T follicular helper cell (primary cell): ENCODE measurements at regions not wholly inside any gene's neighbourhood (a gene's known extent, or its start where the extent isn't known, plus 50 kb on each side); places are given as distances from the start of the nearest gene placed in this dataset.
"Not testable (repeated sequence)": the region's sequence is repeated elsewhere in the genome, so short reads cannot be mapped to it uniquely, and the experiment has no call there.

Experiments used
- DNase-seq: peaks from one replicate; pipeline ENCODE4 v3.0.0-alpha.2; 2020; ENCODE audit warnings: low read depth

DNA sequence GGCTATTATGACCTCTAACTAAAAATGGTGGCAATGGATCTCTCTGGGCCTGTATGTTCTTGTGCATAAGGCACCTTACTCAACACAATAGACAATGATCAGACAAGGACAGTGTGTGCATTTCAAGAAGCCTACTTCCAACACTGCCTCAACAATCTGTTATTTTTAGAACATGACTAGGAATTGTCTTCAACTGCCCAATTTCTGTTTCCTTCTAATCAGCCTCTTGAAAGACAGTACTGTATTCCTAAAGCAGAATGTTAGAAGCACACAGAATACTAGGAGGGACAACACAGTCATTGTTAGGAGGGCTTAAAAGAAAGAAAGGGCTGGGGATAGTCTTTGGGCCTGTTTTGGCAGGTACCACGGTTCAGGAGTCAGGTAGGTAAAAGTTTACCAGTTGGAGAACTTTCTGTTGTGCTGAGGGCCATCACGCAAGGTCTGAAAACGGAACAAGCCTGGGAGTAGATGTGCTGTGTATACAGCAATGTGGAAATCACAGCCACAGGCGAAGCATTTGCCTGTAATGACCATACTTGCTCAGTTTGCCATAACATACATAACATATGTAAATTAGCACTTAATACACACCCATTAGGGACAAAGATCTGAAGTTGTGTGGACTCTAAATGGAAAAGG, 100.8 kb upstream of the ATXN3L start:
- DNase-seq: no peak

- DNase-seq: no peak
These were observed 100.1 kb upstream of the ATXN3L start for GRCh38 chrX:13419918-13420317.

DNA sequence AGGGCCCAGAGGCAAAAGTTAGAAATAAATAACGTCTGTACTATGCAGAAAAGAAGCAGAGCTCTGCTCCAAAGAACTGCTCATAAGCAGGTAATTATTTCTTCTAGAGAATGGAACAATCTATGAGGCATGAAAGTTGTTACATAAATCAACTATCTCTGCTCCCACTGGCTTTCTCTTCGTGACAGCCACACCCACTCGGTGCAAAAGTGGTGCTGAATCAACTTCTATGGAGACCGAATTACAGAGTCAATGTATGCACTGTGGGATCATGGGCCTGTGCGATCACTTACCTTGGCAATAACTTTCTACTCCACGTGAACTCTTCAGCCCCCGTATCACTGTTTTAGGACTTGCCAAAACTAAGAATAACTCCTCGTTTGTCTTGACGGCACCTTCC, 99.4 kb upstream of the ATXN3L start:
- no peak for DNase-seq

DNA sequence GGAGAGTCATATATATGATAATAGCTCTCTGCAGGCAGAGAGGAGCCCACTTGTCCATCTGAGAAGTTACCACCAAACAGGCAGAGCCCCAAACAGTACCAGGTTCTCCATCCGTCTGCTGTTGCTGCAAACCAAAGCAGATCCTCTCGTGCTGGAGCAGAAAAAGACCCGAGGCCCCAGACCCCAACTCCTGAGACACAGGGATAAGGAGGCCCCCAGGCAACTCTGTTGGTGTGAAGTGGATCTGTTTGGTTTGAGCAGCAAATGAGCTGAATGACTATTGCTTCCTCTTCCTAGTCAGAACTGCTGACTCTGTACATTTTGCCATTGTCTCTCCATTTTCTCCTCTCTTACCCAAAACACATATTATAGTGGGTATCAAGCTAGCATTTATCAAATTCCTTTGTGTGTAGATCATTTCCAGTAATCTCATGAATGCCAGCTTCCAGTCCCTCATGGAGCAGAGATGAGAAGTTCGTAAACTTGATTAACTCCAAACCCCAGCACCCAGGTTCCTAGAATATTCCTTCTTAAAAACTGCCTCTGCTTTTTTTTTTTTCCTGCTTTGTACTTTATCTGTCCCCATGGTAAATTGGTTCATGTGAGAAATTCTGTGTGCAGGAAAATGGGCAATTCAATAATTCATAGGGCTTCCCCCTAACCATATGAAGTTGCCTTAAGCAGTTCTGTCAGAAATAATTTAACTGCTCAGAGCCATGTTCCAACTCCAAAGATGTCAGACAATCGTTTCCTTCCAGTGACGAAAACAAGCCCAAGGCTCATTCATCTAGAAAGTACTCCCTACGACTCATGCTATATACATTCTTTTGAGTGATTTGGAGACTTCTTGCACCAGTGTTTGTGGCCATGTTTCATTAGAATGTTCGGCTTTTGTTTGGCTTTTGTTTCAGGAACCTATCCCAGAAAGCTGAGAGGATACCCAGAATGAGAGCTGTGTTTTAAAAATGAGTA, 98.6 kb upstream of the ATXN3L start:
- no peak for DNase-seq

GRCh38 chrX:13415509-13415908, 95.7 kb upstream of the ATXN3L start:
- no peak for DNase-seq

- no peak for DNase-seq
These were observed 94.3 kb upstream of the ATXN3L start for GRCh38 chrX:13414006-13414647.

DNA sequence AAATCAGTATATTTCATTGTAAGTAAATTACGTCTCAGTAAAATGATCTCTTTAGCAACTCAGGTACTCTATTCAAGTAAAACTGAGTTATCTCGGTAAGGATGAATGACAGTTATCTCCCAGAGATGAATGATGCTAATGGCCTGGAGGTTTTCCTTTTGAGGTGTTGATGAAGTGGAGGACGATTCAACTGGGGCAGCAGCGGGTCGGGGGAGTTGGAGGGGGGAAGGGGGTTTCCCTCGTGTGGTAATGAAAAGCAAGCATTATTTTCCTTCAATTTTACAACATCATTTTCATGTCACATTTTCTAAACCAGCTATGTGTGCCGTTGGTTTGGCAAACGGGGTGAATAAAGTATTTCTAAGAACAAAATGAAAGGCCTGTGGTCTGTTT, 92.4 kb upstream of the ATXN3L start:
- no peak for DNase-seq

GRCh38 chrX:13411496-13412207, 91.8 kb upstream of the ATXN3L start:
- no peak for DNase-seq

DNA sequence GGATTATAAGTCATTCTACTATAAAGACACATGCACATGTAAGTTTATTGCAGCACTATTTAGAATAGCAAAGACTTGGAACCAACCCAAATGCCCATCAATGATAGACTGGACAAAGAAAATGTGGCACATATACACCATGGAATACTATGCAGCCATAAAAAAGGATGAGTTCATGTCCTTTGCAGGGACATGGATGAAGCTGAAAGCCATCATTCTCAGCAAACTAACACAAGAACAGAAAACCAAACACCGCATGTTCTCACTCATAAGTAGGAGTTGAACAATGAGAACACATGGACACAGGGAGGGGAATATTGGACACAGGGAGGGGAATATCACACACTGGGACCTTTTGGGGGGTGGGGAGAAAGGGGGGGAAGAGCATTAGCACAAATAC, 88.7 kb upstream of the ATXN3L start:
- DNase-seq: not testable (repeated sequence)

DNA sequence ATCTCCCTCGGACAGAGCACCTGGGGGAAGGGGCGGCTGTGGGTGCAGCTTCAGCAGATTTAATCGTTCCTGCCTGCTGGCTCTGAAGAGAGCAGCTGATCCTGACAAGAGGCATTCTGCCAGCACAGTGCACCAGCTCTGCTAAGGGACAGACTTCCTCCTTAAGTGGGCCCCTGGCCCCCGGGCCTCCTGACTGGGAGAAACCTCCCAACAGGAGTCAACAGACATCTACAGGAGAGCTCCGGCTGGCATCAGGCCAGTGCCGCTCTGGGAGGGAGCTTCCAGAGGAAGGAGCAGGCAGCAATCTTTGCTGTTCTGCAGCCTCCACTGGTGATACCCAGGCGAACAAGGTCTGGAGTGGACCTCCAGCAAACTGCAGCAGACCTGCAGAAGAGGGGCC, 84.9 kb upstream of the ATXN3L start:
- not testable (repeated sequence) for DNase-seq

- no peak for DNase-seq
These were observed 84.5 kb upstream of the ATXN3L start for GRCh38 chrX:13404364-13404763.

DNA sequence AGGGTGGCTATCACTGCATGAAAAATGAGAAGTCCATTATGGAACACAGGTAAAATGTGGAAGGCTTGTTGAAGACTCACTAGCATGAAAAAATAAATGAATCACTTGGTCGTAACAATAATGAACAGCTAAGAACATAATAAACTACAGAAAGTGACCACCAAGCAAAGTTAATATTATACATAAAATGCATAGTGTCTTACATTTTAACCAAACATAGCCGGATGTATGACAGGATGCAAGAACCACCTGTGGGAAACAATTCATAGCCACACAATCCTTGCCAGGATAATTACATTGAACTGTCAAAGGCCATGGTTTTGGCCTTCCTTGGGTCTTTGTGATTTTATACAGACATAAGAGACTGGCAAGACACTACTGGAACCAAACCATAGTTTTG, 81.9 kb upstream of the ATXN3L start:
- DNase-seq: no peak

DNA sequence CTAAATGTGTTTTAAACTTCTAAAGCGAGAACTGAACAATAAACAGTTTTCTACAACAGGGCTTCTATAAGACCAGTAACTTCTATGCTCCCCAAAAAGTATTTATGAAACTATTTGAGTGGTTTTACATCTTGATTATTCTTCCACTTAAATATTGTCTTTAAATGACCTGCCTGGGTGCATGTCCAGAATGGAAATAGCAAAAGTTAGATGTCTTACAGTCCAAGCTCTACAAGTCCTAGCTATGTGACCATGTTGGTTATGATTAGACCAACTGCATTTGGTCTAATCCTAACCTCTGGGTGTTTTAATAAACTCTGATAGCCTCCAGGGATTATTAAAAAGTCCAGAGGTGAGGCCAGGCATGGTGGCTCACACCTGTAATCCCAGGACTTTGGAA, 79.0 kb upstream of the ATXN3L start:
- DNase-seq: no peak

DNA sequence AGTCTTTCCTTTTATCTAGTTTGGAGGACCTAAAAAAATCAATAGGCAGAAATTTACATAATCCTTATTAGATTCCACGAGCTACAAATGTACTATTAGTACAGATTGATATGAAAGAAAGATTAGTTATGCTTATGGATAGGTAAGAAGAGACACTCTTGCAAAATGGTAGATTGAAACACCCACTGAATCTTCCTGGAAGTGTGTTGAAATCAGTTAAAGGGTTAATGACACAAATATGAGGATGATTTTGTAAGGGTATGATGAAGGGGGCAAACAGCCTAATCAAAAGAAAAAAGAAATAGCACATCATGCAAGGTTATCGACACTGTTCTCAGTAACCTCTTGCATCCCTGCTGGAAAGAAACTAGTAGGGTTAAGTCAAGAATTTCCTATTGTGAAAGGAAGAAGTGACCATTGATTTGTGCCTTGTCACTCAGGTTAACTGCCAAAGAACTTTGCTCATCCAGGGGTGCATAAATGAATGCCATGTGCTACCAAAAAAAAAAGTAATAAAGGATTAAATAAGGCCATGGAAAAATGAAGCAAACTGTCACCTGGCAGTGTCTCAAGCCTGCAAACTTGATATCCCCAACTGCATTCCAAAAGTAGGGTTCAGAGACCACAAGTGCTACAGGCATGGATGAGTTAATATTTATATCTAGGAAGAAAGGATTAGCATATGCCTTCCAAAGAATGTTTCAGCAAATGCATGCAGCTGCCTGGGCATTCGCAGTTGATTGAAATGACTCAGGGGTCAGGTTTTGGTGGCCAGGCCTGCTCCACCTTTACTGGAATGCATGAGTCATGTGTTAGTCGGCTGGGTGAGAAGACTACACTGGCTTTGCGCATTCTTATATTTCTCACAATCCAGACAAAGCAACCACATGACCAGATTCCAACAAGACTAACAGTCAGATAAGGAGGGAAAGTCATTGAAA, 78.3 kb upstream of the ATXN3L start:
- no peak for DNase-seq

DNA sequence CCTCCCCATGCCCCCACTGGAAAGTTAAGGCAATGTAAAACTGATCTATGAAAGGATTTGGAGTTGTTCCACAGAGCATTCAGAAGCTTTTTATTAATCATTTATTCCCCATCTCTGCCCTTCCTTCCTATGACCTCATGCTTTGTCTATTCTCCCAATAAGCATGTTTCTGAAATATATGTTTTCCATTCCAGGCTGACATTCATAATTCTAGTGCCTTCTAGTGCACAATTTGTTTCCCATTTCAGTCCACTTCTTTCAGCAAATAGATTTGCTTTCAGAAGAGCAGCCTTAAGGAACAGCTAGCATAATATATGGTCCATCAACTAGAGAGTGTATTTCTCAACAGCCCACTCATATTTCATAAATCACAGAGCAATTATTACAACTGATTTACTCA, 77.1 kb upstream of the ATXN3L start:
- DNase-seq: no peak

- DNase-seq: no peak
These were observed 69.6 kb upstream of the ATXN3L start for GRCh38 chrX:13389501-13389900.

DNA sequence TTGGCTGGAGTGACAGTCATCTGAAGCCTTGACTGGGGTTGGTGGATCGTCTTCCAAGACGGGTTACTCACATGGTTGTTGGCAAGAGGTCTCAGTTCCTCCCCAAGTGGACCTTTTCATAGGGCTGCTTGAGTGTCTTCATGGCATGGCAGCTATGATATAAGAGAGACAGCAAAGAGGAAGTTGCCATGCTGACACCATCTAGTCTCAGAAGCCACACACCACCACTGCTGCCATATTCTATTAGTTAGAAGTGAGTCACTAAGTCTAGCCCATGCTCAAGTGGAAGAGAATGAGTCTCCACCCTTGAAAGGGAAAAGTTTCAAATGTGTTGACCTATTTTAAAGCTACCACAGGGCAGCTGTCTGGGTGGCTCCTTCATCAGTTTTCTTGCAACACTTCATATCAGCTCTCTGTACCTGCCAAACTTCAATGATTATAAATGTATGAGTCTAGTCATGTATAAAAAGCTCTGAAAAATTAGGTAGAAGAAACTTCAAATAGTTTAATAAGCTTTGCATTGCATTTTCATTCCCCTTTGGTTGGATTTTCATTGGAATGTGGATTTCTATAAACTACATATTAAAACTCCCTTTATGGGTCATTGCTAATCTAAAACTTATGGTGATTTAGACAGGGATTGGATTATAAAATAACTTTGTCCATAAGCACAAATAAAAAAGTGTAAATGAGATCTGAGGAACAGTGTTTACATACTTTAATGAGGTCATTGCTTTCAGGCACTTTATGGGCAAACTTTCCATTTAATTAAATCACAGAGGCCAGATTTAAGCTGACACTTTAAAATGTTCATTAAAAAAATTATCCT, 68.0 kb upstream of the ATXN3L start:
- no peak for DNase-seq

DNA sequence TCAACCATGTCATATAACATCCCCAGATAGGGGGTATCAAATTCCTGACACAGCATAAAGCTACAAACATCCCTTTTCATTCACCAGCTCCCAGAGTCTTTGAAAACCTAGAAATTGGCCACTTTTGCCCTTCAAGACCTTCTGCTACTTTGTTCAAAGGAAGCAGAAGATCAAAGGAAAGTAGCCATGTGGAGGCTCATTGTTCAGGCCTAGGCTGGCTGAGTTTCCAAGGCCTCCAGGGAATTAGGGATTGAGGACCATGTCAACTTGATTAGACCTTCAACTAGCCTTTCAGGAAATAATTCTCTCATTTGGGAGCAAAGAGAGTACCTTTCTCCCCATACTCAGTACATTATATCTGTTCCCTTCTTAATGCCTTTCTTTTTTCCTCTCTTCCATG, 66.8 kb upstream of the ATXN3L start:
- no peak for DNase-seq

DNA sequence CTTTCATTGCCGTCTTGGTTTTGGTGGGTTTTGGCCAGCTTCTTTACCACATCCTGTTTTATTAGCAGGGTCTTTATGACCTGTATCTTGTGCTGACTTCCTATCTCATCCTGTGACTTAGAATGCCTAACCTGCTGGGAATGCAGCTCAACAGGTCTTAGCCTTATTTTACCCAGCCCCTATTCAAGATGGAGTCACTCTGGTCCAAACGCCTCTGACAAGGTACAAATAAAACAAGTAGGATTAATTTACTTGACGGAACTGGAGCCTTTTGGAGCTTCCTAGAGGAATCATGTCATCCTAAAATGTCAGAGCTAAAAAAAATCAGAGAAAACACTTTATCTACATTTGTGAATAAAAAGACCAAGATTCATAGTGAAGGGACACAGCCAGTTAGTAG, 66.2 kb upstream of the ATXN3L start:
- DNase-seq: no peak

DNA sequence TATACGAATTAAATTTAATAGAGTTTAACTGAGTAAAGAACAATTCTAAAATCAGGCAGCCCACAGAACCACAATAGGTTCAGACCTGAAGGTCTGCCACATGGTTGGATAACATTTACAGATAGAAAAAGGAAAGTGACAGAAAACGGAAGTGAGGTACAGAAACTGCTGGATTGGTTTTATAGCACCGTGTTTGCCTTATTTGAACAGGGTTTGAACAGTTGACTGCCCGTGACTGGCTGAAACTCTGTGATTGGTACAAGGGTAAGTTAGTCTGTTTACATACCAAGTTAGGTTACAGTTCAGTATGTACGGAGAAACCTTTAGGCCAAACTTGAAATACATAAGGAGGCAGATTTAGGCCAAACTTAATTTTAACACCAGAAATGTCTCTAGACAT, 64.1 kb upstream of the ATXN3L start:
- no peak for DNase-seq
